IMR-90 (cell line): ENCODE measurements at regions not wholly inside any gene's neighbourhood (a gene's known extent, or its start where the extent isn't known, plus 50 kb on each side); places are given as distances from the start of the nearest gene placed in this dataset.

ENCODE experiments used
- CHD1 ChIP-seq: IDR thresholded peaks from 2 replicates; pipeline ENCODE4 v1.6.1; 2012; ENCODE audit warnings: low read depth, low read length, improper control_type of control experiment
- CTCF ChIP-seq: conservative IDR thresholded peaks from 2 replicates; pipeline ENCODE4 v1.5.1; 2012; ENCODE audit warnings: mild to moderate bottlenecking, low read depth, low read length, improper control_type of control experiment
- RAD21 ChIP-seq: IDR thresholded peaks from 2 replicates; pipeline ENCODE4 v1.6.1; 2012; ENCODE audit warnings: low read length, improper control_type of control experiment

GRCh38 chr2:221197225-221197856 lies 374.8 kb downstream of the EPHA4 start:
- TF ChIP-seq CTCF (no peak), CHD1 (no peak), RAD21 (no peak)
